HCT116 (cell line): ENCODE measurements at regions not wholly inside any gene's neighbourhood (a gene's known extent, or its start where the extent isn't known, plus 50 kb on each side); places are given as distances from the start of the nearest gene placed in this dataset.

Experiments used
- ATAC-seq: fragments of 200-7000 bp; cut with Tn5 transposase; 2 replicates; pipeline ENCODE4 v1.9.1; 2020; ENCODE audit warnings: mild to moderate bottlenecking, moderate library complexity
- BruUV-seq: library from RNA; stranded (reverse); fragments of 400-500 nt; replicated peaks from 2 replicates; lab custom pipeline; 2021; lab: Mats Ljungman, UMichigan
- CTCF ChIA-PET: fragments of 300-600 bp; sonication (Branson Sonifier 250); formaldehyde crosslinking; loops from one replicate; lab custom pipeline; 2021; ENCODE audit warnings: antibody characterized with exemption; lab: Charles Lee
- POLR2A ChIA-PET: fragments of 300-600, 350-600 bp; sonication (Branson Sonifier 250); formaldehyde crosslinking; loops from one replicate; lab custom pipeline; 2021; ENCODE audit warnings: antibody characterized with exemption; lab: Charles Lee
- RAD21 ChIA-PET, 2 experiments: fragments of 300-600 bp; sonication (Branson Sonifier 250); formaldehyde crosslinking; loops; one replicate each; lab custom pipeline; 2023; ENCODE audit warnings: low total read pairs in 2 of 2; ENCODE audit not compliant: uncharacterized antibody in 2 of 2, unreplicated experiment in 2 of 2, low non-redundant PET in 1 of 2; lab: Charles Lee
- DNase-seq: peaks from one replicate; pipeline ENCODE4 v3.0.0-alpha.2; 2010; ENCODE audit warnings: low read depth, low spot score
- H2AFZ ChIP-seq: fragments of 200-600 bp; shearing (Covaris generic), sonication (generic); 2 replicates; pipeline ENCODE4 v1.6.1; 2017; ENCODE audit warnings: low read depth, mixed run types, mixed read lengths, antibody characterized with exemption, low read length; ENCODE audit not compliant: poor library complexity, severe bottlenecking
- H3K27ac ChIP-seq: 2 replicates; pipeline ENCODE4 v1.5.1; 2012; ENCODE audit warnings: low read depth, low read length
- H3K27me3 ChIP-seq: fragments of 200-600 bp; sonication (generic); 2 replicates; pipeline ENCODE4 v1.6.1; 2016; ENCODE audit warnings: mixed run types, low read length, mixed read lengths; ENCODE audit not compliant: insufficient read depth
- H3K36me3 ChIP-seq, 2 experiments: fragments of 200-500 bp in 1 of 2; fragments of 200-600 bp in 1 of 2; sonication (Bioruptor generic) in 1 of 2; sonication (generic) in 1 of 2; 2 replicates each; pipeline versions ENCODE4 v1.5.1 to v1.6.1; 2014 to 2016; ENCODE audit warnings: low read length in 2 of 2, inconsistent platforms in 1 of 2, mixed read lengths in 1 of 2, mixed run types in 1 of 2; ENCODE audit not compliant: insufficient read depth in 2 of 2, control insufficient read depth in 1 of 2
- H3K4me1 ChIP-seq, 2 experiments: fragments of 200-600 bp in 1 of 2; sonication (generic) in 1 of 2; 2 replicates each; pipeline versions ENCODE4 v1.5.1 to v1.6.1; 2012 to 2017; ENCODE audit warnings: low read length in 2 of 2, inconsistent platforms in 1 of 2, mild to moderate bottlenecking in 1 of 2, mixed read lengths in 1 of 2, mixed run types in 1 of 2, moderate library complexity in 1 of 2; ENCODE audit not compliant: insufficient read depth in 2 of 2, control insufficient read depth in 1 of 2
- H3K4me2 ChIP-seq: fragments of 200-600 bp; sonication (generic); 2 replicates; pipeline ENCODE4 v1.6.1; 2017; ENCODE audit warnings: mixed run types, low read length, mixed read lengths
- H3K4me3 ChIP-seq, 2 experiments: fragments of 200-600 bp in 1 of 2; sonication (generic) in 1 of 2; replicated peaks in 1 of 2; 2 replicates each; pipeline ENCODE4 v1.5.1; 2011 to 2016; ENCODE audit warnings: low read length in 2 of 2, control low read depth in 1 of 2, low read depth in 1 of 2, mild to moderate bottlenecking in 1 of 2, mixed read lengths in 1 of 2, mixed run types in 1 of 2
- H3K79me2 ChIP-seq: fragments of 200-600 bp; sonication (generic); 2 replicates; pipeline ENCODE4 v1.6.1; 2017; ENCODE audit warnings: mild to moderate bottlenecking, mixed run types, low read length, moderate library complexity, mixed read lengths; ENCODE audit not compliant: insufficient read depth
- H3K9ac ChIP-seq: fragments of 200-600 bp; sonication (generic); 2 replicates; pipeline ENCODE4 v1.6.1; 2016; ENCODE audit warnings: low read length, mixed read lengths
- H3K9me2 ChIP-seq: fragments of 200-600 bp; sonication (generic), shearing (Covaris generic); 2 replicates; pipeline ENCODE4 v1.6.1; 2017; ENCODE audit warnings: mixed run types, mild to moderate bottlenecking, moderate library complexity; ENCODE audit not compliant: insufficient read depth
- H3K9me3 ChIP-seq, 2 experiments: fragments of 200-500 bp in 1 of 2; fragments of 200-600 bp in 1 of 2; sonication (Bioruptor generic) in 1 of 2; sonication (generic) in 1 of 2; 2 replicates each; pipeline ENCODE4 v1.6.1; 2014 to 2017; ENCODE audit warnings: low read length in 2 of 2, mixed read lengths in 2 of 2, inconsistent platforms in 1 of 2, low read depth in 1 of 2, mild to moderate bottlenecking in 1 of 2, mixed run types in 1 of 2, moderate library complexity in 1 of 2; ENCODE audit not compliant: control insufficient read depth in 1 of 2, insufficient read depth in 1 of 2
- H4K20me1 ChIP-seq: fragments of 200-600 bp; sonication (generic), shearing (Covaris generic); 2 replicates; pipeline ENCODE4 v1.6.1; 2017; ENCODE audit warnings: mixed run types, mild to moderate bottlenecking, moderate library complexity; ENCODE audit not compliant: insufficient read depth
- EGR1 ChIP-seq: IDR thresholded peaks from 2 replicates; pipeline ENCODE4 v1.6.1; 2012; ENCODE audit warnings: low read depth
- EZH2phosphoT487 ChIP-seq: fragments of 200-600 bp; IDR thresholded peaks from 2 replicates; pipeline ENCODE4 v1.6.1; 2018; ENCODE audit warnings: antibody characterized with exemption, borderline replicate concordance
- FOSL1 ChIP-seq: IDR thresholded peaks from 2 replicates; pipeline ENCODE4 v1.6.1; 2012; ENCODE audit warnings: low read depth
- JUND ChIP-seq: IDR thresholded peaks from 2 replicates; pipeline ENCODE4 v1.6.1; 2012
- MAX ChIP-seq: IDR thresholded peaks from 2 replicates; pipeline ENCODE4 v1.6.1; 2012
- POLR2A ChIP-seq: IDR thresholded peaks from 2 replicates; pipeline ENCODE4 v1.7.0; 2011; ENCODE audit warnings: borderline replicate concordance; ENCODE audit not compliant: insufficient read depth, insufficient read length; ENCODE audit errors: extremely low read depth
- REST ChIP-seq: IDR thresholded peaks from 2 replicates; pipeline ENCODE4 v1.6.1; 2012; ENCODE audit warnings: low read depth
- SIN3A ChIP-seq: IDR thresholded peaks from 2 replicates; pipeline ENCODE4 v1.6.1; 2012; ENCODE audit warnings: low read depth
- SP1 ChIP-seq: IDR thresholded peaks from 2 replicates; pipeline ENCODE4 v1.6.1; 2012; ENCODE audit warnings: low read depth
- TCF7L2 ChIP-seq: IDR thresholded peaks from 2 replicates; pipeline ENCODE4 v1.7.0; 2011; ENCODE audit warnings: borderline replicate concordance, inconsistent platforms; ENCODE audit not compliant: insufficient read depth, insufficient read length; ENCODE audit errors: extremely low read depth
- YY1 ChIP-seq: IDR thresholded peaks from 2 replicates; pipeline ENCODE4 v1.6.1; 2011; ENCODE audit warnings: low read length, low read depth, moderate library complexity, mild to moderate bottlenecking; ENCODE audit not compliant: insufficient replicate concordance; ENCODE audit errors: extremely low read depth
- ZBTB33 ChIP-seq: IDR thresholded peaks from 2 replicates; pipeline ENCODE4 v1.6.1; 2011; ENCODE audit warnings: mild to moderate bottlenecking, low read length, moderate library complexity; ENCODE audit not compliant: insufficient replicate concordance; ENCODE audit errors: extremely low read depth
- ZFX ChIP-seq: fragments of 450-650 bp; IDR thresholded peaks from 2 replicates; pipeline ENCODE4 v1.6.1; 2017
- ZNF274 ChIP-seq: fragments of 200-500 bp; sonication (Bioruptor generic); IDR thresholded peaks from 2 replicates; pipeline ENCODE4 v1.6.1; 2014; ENCODE audit warnings: mild to moderate bottlenecking, low read depth, low read length, inconsistent platforms
- intact Hi-C: fragments of 100-400 bp; cut with micrococcal nuclease; formaldehyde crosslinking; loops from 2 replicates; pipeline ENCODE4 v1.10.0; 2022

DNA sequence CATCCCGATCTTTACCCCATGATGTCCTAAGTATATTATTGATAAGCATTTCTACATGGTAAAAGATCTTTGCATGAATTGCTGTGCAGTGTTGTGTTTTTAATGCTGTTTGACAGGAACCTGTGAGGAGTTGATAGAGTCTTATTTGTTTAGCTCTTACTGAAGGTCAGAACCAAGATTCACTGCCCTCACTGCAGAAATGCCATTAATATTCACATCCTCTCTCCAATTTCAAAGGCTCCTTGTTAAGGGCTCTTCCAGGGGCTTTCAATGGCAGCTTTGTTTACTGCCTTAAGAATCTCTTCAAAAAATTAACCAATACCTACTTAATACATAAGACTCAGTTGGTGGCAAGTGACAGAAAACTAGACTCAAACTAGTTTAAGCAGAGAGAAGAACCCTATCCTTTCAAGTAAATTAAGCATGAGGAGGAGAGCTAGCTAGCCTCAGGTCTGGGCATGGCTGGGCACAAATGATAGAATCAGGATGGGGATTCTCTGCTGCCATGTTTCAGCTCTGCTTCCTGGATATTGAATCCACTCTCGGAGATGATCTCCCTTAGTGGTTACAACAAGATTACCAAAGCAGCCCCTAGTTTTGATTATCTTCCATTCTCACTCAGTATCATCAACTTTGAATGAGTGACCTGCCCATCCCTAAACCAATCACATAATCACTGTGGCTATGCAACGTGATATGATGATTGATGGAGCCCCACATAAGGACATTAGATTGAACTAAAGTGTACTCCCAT is 311.8 kb downstream of the CDH11 start (continued):
- TF ChIP-seq TCF7L2 (no peak), YY1 (no peak), JUND (no peak)

GRCh38 chr16:64808474-64808873 is 313.4 kb downstream of the CDH11 start:
- DNase-seq: no peak
- ATAC-seq: no peak
- H3K4me1 ChIP-seq: no peaks in the 10 kb centered on the region
- H3K9ac ChIP-seq: no peak overlapping the region
- ChIA-PET RAD21 (no interaction called here), CTCF (no interaction called here), POLR2A (no interaction called here)
- H2AFZ ChIP-seq: no peak overlapping the region
- TF ChIP-seq ZFX (no peak), ZBTB33 (no peak), SP1 (no peak), MAX (no peak), FOSL1 (no peak), SIN3A (no peak), POLR2A (no peak), ZNF274 (no peak), REST (no peak), EGR1 (no peak), EZH2phosphoT487 (no peak)
- H4K20me1 ChIP-seq: no peaks in the 10 kb centered on the region
- no peak overlapping the region for H3K4me2 ChIP-seq
- H3K27ac ChIP-seq: no peak overlapping the region
- peaks cover 16 to 35% of the 10 kb centered on the region in 2 experiments; a peak in 3 of 4 replicates for H3K9me3 ChIP-seq
- no peak overlapping the region for H3K4me3 ChIP-seq
- no peaks in the 10 kb centered on the region for H3K79me2 ChIP-seq
- no peaks in the 10 kb centered on the region for H3K36me3 ChIP-seq
- no TSS peak for BruUV-seq
- no peaks in the 10 kb centered on the region for H3K9me2 ChIP-seq
- intact Hi-C loops: no loop called here
- H3K27me3 ChIP-seq: no peaks in the 10 kb centered on the region
